NCI-H2227 treated with DMSO at 0.1 percent for 48 hours (cell line): ENCODE measurements at regions not wholly inside any gene's neighbourhood (a gene's known extent, or its start where the extent isn't known, plus 50 kb on each side); places are given as distances from the start of the nearest gene placed in this dataset.
"Not testable (repeated sequence)": the region's sequence is repeated elsewhere in the genome, so short reads cannot be mapped to it uniquely, and the experiment has no call there.

Experiments
- DNase-seq: peaks from one replicate; lab custom pipeline; 2025; lab: John Stamatoyannopoulos, UW

DNA sequence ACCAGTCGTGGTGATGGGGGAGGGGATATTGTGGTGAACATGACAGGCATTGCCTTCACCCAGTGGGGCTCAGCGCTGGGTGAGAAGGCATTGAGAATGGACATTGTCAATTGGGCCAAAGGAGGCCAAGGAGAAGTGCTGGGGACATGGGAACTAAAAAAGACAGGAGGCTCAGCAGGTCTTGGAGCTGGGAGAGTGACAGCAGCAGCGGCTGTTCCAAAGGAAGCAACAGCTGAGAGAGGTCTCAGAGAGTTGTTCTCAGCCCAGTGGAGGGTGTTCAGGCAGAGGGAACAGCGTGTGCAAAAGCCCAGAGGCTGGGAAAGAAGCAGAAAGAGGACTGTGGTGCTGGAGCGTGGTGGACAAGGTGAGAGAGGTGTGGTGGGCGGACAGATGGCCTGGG is 56.6 kb upstream of the ASNS start:
- DNase-seq = not testable (repeated sequence)

DNA sequence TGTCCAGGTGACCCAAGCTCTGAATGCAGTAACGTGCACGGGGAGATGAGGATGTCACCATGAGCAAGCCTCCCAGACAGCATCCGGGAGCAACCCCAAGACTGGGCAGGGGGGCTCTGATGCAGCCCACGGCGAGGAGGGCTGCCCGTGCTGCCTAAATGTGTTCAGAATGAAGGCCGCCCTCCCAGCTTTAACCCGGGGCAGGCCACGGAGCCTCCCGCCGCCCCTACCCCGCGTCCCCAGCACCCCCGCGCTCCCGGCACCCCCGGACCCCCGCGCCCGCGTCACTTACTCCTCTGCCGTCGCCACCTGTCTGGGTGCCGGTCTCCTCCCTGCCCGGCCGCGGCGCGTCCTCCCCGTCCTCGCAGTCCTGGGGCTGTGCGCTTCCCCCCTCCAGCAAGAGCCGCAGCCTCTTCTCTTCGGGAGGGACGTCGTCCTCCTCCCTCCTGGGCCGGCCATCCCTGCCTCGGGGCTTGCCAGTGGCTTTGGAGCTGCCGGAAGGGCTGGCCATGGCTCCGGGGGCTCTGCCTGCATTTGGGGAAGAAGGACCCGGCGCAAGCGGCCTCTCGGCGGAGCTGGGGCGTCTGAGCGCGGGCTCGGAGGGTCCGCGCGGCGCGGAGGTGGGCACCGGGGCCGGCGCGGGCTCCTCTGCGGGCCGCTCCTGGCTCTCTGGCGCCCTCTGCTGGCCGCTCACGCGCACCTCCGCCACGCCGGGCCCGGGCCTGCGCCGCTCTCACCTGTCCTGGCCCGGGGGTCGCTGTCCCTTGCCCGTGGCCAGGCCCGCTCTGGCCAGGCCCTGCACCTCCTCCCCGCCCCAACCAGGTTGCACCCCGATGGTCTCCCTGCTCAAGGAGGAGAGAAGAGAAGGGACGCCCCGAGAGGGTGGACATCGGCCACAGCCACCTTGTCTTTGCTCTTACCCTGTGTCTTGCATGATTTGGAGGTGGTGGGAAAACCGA is 55.9 kb upstream of the ASNS start:
- peak; percentile 44 for DNase-seq
